Activated naive CD8-positive, alpha-beta T cell (primary cell): ENCODE measurements at regions not wholly inside any gene's neighbourhood (a gene's known extent, or its start where the extent isn't known, plus 50 kb on each side); places are given as distances from the start of the nearest gene placed in this dataset.

Source experiments
- H3K27ac Mint-ChIP-seq: one replicate; pipeline ENCODE4 v1.8.0; 2021; ENCODE audit warnings: mixed read lengths
- H3K27me3 Mint-ChIP-seq: one replicate; pipeline ENCODE4 v1.8.0; 2021; ENCODE audit warnings: mixed read lengths
- H3K36me3 Mint-ChIP-seq: one replicate; pipeline ENCODE4 v1.8.0; 2021; ENCODE audit warnings: mixed read lengths
- H3K4me1 Mint-ChIP-seq: one replicate; pipeline ENCODE4 v1.8.0; 2021; ENCODE audit warnings: low read depth, mixed read lengths
- H3K4me3 Mint-ChIP-seq: one replicate; pipeline ENCODE4 v1.8.0; 2021; ENCODE audit warnings: mild to moderate bottlenecking, mixed read lengths
- H3K9me3 Mint-ChIP-seq: one replicate; pipeline ENCODE4 v1.8.0; 2021; ENCODE audit warnings: low read depth, mixed read lengths

DNA sequence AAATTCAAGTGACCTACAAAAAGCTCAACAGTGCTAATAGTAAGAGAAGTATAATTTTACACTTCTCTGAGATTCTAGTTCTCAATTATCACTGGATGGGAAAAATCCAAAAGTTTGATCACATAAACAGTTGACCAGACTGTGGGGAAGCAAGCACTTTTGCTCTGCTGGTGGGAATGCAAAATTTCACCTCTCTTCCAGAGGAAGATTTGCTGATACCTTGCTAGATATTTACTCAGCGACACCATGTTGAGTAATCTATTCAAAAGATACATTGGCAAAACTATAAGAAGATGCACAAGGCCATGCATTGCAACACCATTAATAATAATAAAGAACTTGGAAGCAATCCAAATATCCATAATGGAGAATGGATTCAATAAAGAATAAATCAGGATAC, 204.4 kb downstream of the MREG start:
- Mint-ChIP-seq H3K4me1 (peaks cover 18% of the 10 kb centered on the region), H3K36me3 (no peaks in the 10 kb centered on the region), H3K27ac (no peak overlapping the region), H3K4me3 (no peak overlapping the region), H3K9me3 (no peaks in the 10 kb centered on the region), H3K27me3 (peaks cover 3% of the 10 kb centered on the region)

DNA sequence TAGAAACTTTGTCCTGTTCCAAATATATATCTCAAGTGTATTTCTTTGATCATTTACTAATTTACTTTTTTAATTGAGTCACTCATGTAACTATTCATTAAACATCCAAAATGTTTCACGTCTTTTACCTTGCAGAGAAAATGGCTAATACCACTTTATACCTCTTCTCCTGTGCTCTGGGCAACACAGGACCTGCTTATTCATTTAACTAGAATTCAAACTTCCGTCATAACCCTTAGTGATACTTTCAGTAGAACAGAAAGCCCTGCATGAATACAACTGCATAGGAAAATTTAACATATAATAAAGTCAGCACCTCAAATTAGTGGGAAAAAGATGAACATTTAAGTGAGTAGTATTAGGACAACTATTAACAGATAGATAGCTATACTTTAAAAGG, 205.2 kb downstream of the MREG start:
- no peaks in the 10 kb centered on the region for H3K36me3 Mint-ChIP-seq
- H3K27ac Mint-ChIP-seq: no peak overlapping the region
- H3K27me3 Mint-ChIP-seq: peaks cover 3% of the 10 kb centered on the region
- H3K4me3 Mint-ChIP-seq: no peak overlapping the region
- no peaks in the 10 kb centered on the region for H3K9me3 Mint-ChIP-seq
- H3K4me1 Mint-ChIP-seq: peaks cover 18% of the 10 kb centered on the region

DNA sequence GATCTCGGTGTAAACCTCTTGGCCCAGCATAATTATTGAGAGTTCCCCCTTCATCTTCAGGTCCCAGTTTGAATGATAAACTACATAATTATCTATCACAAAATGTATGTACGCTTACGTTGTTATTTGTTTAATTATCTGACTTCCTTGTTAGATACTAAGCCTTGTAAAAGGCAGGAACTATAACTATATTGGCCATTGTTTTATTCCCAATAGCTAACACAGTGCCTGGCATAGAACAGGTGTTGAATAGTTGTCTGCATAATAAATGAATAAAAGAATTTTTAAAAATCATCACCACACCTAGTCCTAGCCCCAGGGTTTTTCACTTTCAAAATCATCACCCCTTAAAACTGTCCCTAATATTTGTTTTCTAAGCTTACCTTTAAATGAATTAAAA, 207.9 kb downstream of the MREG start:
- H3K27me3 Mint-ChIP-seq: peaks cover 4% of the 10 kb centered on the region
- peaks cover 3% of the 10 kb centered on the region for H3K36me3 Mint-ChIP-seq
- H3K4me1 Mint-ChIP-seq: peaks cover 1% of the 10 kb centered on the region
- H3K27ac Mint-ChIP-seq: no peak overlapping the region
- H3K4me3 Mint-ChIP-seq: no peak overlapping the region
- H3K9me3 Mint-ChIP-seq: no peaks in the 10 kb centered on the region

- no peaks in the 10 kb centered on the region for H3K4me1 Mint-ChIP-seq
- H3K9me3 Mint-ChIP-seq: no peaks in the 10 kb centered on the region
- H3K4me3 Mint-ChIP-seq: no peak overlapping the region
- H3K27me3 Mint-ChIP-seq: peaks cover 4% of the 10 kb centered on the region
- H3K36me3 Mint-ChIP-seq: peaks cover 3% of the 10 kb centered on the region
- no peak overlapping the region for H3K27ac Mint-ChIP-seq
Measured at GRCh38 chr2:215803150-215803549, 210.2 kb downstream of the MREG start.

DNA sequence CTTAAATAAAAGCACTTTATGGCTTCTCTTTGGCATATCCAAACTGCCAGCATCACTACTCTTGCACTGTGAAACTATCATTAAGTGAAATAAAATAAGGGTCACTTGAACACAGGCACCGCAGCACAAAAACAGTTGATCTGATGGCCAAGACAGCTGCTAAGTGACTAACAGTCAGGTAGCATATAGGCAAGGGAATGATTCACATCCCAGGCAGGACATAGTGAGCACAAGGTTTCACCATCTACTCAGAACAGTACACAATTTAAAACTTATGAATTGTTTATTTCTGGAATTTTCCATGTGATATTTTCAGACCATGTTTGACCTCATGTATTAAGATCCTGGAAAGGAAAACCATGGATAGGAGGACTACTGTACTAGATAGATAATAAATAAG, 214.2 kb downstream of the MREG start:
- Mint-ChIP-seq H3K9me3 (no peaks in the 10 kb centered on the region), H3K4me1 (peaks cover 2% of the 10 kb centered on the region), H3K27ac (no peak overlapping the region), H3K27me3 (peaks cover 7% of the 10 kb centered on the region), H3K36me3 (peaks cover 3% of the 10 kb centered on the region), H3K4me3 (no peak overlapping the region)

DNA sequence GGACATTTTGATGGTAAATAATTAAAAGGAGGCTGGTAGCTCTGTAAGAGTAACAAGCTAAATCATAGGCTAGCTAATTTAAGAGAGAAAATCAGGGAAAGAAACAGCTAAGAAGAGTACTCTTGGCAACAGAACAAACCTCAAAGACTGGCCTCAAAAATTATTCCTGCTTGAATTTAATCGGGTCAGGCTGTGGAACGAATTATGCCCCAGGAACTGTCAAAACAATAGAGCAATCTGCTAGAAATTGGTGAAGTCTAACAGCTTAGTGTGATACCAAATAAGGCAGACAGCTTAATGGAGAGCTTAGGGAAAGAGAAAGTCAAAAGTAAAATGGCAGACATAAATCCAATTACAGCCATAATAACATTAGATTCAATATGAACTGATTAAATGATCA, 215.7 kb downstream of the MREG start:
- Mint-ChIP-seq H3K4me3 (no peak overlapping the region), H3K9me3 (no peaks in the 10 kb centered on the region), H3K4me1 (peaks cover 2% of the 10 kb centered on the region), H3K36me3 (peaks cover 3% of the 10 kb centered on the region), H3K27ac (no peak overlapping the region), H3K27me3 (peaks cover 7% of the 10 kb centered on the region)

DNA sequence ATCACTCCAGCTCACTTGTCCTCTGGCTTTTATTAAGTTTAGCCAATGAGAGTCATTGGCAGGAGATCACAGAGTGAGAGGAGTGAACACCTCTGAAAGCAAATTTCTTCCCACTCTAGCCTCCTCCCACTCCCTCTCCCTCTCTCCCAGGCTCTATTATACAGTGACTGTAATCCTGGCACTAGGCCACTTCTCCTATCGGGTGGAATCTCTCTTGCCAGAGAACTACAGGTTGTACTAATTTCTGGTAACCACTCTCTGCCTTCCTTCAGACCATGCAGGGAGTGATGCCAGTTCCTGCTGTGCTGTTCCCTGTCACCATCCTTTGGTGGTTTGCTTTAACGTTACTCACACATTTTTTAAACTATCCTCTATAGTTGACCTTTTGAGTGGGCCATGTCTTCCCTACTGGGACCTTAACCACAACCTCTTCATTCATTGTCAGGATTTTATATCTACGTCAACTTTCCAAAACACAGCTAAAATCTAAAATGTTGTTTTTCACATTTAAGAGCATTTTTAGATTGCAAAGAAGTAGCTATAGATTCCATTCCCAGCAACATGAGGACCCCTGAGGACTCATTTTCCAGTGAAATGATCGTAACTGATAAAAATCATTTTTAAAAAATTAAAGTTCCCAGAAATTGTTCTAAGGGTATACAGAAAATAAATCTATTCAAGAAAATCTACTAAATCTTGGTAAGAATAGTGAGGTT, 217.1 kb downstream of the MREG start:
- Mint-ChIP-seq H3K4me1 (peaks cover 2% of the 10 kb centered on the region), H3K36me3 (no peaks in the 10 kb centered on the region), H3K9me3 (no peaks in the 10 kb centered on the region), H3K4me3 (no peak overlapping the region), H3K27ac (no peak overlapping the region), H3K27me3 (peaks cover 6% of the 10 kb centered on the region)

- no peaks in the 10 kb centered on the region for H3K36me3 Mint-ChIP-seq
- H3K27ac Mint-ChIP-seq: no peak overlapping the region
- no peak overlapping the region for H3K4me3 Mint-ChIP-seq
- peaks cover 2% of the 10 kb centered on the region for H3K4me1 Mint-ChIP-seq
- no peaks in the 10 kb centered on the region for H3K9me3 Mint-ChIP-seq
- H3K27me3 Mint-ChIP-seq: peaks cover 5% of the 10 kb centered on the region
Measured at GRCh38 chr2:215794829-215795546, 218.4 kb downstream of the MREG start.

DNA sequence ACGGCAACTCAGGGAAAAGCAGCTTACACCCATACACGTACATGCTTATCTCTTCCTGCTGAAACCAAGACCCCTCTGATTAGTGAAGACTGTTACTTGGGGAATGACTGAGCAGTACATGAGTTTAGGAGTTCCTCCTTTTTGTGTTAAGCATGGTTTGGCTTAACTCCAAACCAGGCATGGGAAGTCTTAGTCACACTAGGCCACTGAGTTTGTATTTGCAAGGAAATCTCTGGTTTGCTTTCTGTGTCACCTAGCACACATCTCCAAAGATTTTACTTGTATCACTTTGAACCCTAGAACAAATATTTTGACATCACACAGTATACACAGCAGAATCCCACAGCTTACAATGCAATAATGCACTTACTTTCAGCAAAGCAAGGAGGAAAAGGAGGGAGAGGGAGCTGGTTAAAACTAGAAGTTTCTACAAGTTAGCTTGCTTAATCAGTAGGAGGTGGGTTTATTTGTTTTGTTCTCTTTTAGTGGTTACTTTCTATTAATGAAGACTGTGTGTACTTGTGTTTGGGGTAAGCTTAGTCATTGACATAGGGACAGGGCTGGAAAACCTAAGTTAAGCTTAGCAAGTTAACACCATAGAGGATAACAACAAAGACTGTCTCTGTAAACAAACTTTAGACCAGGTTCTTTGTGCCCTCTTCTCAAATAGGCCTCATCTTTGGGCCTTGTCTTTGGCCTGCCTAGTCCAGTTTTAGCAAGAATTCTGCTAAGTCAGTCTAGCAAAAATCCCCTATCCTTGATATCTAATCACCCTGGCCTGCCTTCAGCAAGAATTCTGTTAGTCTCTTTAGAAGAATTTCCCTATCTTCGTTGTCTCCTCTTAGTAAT, 219.4 kb downstream of the MREG start:
- Mint-ChIP-seq H3K9me3 (no peaks in the 10 kb centered on the region), H3K4me1 (peaks cover 2% of the 10 kb centered on the region), H3K36me3 (no peaks in the 10 kb centered on the region), H3K4me3 (no peak overlapping the region), H3K27me3 (peaks cover 5% of the 10 kb centered on the region), H3K27ac (no peak overlapping the region)

- H3K4me3 Mint-ChIP-seq: no peak overlapping the region
- H3K27me3 Mint-ChIP-seq: peaks cover 5% of the 10 kb centered on the region
- no peak overlapping the region for H3K27ac Mint-ChIP-seq
- no peaks in the 10 kb centered on the region for H3K36me3 Mint-ChIP-seq
- peaks cover 2% of the 10 kb centered on the region for H3K4me1 Mint-ChIP-seq
- H3K9me3 Mint-ChIP-seq: no peaks in the 10 kb centered on the region
Measured at GRCh38 chr2:215791481-215791937, 221.8 kb downstream of the MREG start.

GRCh38 chr2:215790523-215791421, 222.6 kb downstream of the MREG start:
- H3K36me3 Mint-ChIP-seq: no peaks in the 10 kb centered on the region
- H3K27ac Mint-ChIP-seq: no peak overlapping the region
- no peaks in the 10 kb centered on the region for H3K4me1 Mint-ChIP-seq
- H3K9me3 Mint-ChIP-seq: no peaks in the 10 kb centered on the region
- peaks cover 4% of the 10 kb centered on the region for H3K27me3 Mint-ChIP-seq
- no peak overlapping the region for H3K4me3 Mint-ChIP-seq

GRCh38 chr2:215787565-215788178, 225.7 kb downstream of the MREG start:
- no peaks in the 10 kb centered on the region for H3K4me1 Mint-ChIP-seq
- H3K27me3 Mint-ChIP-seq: no peaks in the 10 kb centered on the region
- no peak overlapping the region for H3K4me3 Mint-ChIP-seq
- no peak overlapping the region for H3K27ac Mint-ChIP-seq
- no peaks in the 10 kb centered on the region for H3K9me3 Mint-ChIP-seq
- no peaks in the 10 kb centered on the region for H3K36me3 Mint-ChIP-seq

DNA sequence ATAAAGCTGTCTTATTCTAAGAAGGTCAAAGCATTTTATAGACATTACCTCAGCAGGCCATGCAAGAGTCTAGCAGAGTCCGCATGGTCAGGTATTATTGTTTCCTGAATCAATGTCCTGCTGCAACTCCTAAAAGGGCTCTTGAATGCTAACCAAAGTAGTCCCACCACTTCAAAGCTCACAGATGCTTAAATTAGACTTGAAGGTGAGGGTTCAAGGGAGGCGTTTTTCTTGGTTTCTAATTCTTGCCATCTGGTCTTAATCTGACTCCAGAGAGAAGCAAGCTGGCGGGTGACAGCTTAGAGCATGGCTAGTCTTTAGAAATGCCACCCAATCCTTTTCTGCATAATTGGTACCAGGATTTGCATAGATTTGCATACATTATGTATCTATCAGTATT, 226.3 kb downstream of the MREG start:
- no peaks in the 10 kb centered on the region for H3K4me1 Mint-ChIP-seq
- H3K27ac Mint-ChIP-seq: no peak overlapping the region
- H3K36me3 Mint-ChIP-seq: no peaks in the 10 kb centered on the region
- H3K27me3 Mint-ChIP-seq: no peaks in the 10 kb centered on the region
- H3K4me3 Mint-ChIP-seq: no peak overlapping the region
- no peaks in the 10 kb centered on the region for H3K9me3 Mint-ChIP-seq

DNA sequence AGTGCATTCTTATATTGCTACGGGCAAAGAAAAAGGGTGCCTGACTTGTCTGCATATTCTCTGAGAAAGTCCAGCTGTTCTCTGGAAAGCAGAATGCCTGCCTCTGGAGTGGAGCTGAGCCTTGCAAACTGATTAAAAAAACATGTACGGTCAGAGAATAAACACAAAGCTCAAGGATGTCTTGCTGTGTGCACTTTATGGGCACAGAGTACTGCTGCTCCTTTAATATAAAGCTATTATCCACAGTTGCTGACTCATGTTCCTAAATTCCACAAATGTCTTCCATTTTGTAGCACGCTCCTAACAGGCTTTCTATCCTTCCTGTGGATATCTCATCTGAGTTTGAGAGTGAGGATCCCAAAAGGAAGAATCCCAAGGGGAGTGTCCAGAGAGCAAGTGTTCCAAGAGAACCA, 229.0 kb downstream of the MREG start:
- no peaks in the 10 kb centered on the region for H3K36me3 Mint-ChIP-seq
- H3K9me3 Mint-ChIP-seq: no peaks in the 10 kb centered on the region
- H3K4me1 Mint-ChIP-seq: no peaks in the 10 kb centered on the region
- H3K4me3 Mint-ChIP-seq: no peak overlapping the region
- no peak overlapping the region for H3K27ac Mint-ChIP-seq
- H3K27me3 Mint-ChIP-seq: no peaks in the 10 kb centered on the region
